ENCODE measurements at regions not wholly inside any gene's neighbourhood (a gene's known extent, or its start where the extent isn't known, plus 50 kb on each side); places are given as distances from the start of the nearest gene placed in this dataset.

- no peak overlapping the region for H3K27ac ChIP-seq
- TF ChIP-seq ZFX (IDR thresholded peaks at IDR 0.05; ENCODE audit: borderline replicate concordance) (no peak), CTCF (IDR thresholded peaks at IDR 0.05) (no peak)
These were observed 53.7 kb upstream of the SMAD1 start for GRCh38 chr4:145427991-145428390.

- TF ChIP-seq ZFX (IDR thresholded peaks at IDR 0.05; ENCODE audit: borderline replicate concordance) (no peak), CTCF (IDR thresholded peaks at IDR 0.05) (no peak)
- H3K27ac ChIP-seq, result no peak overlapping the region
These were observed 54.4 kb upstream of the SMAD1 start for GRCh38 chr4:145427221-145427620.

- TF ChIP-seq ZFX (IDR thresholded peaks at IDR 0.05; ENCODE audit: borderline replicate concordance) (no peak), CTCF (IDR thresholded peaks at IDR 0.05) (no peak)
These were observed 58.5 kb upstream of the SMAD1 start for GRCh38 chr4:145423017-145423708.

DNA sequence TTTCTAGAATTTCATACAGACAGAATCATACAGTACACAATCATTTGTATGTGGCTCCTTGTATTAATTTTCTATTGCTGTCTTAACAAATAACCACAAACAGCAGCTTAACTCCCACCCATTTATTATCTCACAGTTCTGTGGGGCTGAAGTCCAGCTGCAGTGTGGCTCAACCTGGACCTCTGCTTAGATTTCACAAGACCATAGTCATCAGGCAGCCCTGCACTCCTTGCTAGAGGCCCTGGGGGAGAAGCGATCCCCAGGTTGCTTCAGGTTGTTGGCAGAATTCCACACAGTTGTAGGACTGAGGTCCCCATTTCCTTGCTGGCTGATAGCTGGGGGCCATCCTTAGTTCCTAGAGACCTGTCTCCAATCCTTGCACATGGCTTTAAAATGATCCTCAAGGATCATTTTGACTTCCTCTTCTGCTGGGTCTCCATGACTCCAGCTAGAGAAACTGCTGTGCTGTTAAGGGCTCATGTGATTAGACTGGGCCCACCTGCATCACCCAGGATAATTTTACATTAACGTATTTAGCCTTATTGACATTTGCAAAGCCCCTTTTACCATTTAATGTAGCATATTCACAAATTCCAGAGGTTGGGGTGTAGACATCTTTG lies 60.9 kb upstream of the SMAD1 start:
- H3K27ac ChIP-seq, result no peak overlapping the region
- TF ChIP-seq CTCF (IDR thresholded peaks at IDR 0.05), result no peak
- TF ChIP-seq ZFX (IDR thresholded peaks at IDR 0.05; ENCODE audit: borderline replicate concordance), result no peak

More at GRCh38 chr4:145423017-145423708, 58.5 kb upstream of the SMAD1 start:
- H3K27ac ChIP-seq, result no peak overlapping the region

DNA sequence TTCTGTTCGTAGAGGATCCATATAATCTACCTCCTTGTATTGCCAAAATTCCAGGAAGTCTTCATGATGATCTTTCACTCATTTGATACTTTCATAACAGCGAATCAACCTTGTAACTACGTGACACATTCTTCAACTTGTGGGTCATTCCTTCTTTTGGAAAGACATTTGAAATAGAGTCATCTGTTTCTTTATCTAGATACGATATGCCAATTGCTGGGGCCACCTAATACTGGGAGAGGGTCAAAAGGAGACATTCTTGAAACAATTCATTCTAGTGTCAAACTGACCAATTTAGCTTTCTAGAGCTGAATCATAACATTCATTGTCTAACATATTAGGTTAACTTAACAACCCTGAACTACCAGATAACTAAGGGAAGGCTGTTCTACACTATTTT lies 62.9 kb upstream of the SMAD1 start:
- no peak for TF ChIP-seq CTCF (IDR thresholded peaks at IDR 0.05)
- no peak for TF ChIP-seq ZFX (IDR thresholded peaks at IDR 0.05; ENCODE audit: borderline replicate concordance)
- no peak overlapping the region for H3K27ac ChIP-seq

DNA sequence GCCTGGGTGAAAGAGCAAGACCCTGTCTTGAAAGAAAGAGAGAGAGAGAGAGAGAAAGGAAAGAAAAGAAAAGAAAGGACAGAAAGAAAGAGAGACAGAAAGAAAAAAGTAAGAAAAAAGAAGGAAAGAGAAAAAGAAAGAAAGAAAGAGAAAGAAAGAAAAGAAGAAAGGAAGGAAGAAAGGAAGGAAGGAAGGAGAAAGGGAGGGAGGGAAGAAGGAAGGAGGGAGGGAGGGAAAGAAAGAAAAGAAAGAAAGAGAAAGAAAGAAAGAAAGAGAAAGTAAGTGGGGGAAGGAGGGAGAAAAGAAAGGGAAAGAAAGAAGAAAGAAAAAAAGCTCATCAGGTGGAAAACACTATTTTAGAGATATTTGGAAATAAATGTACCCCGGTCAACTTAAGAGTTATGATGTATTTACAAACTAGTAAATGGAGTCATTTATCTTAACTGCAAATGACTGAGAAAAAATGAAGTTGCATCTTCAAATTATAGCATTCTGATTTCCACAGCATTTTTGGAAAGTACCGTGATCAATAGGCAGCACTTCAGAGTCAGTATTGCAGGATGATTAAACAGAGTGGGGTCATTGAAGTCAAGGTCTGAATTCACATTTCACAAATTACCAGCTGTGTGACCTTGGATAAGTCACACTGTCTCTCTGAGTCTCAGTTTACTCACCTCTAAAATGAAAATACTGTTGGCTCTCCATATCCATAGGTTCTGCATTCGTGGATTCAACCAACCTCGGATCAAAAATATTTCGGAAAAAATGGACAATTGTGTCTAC lies 64.1 kb upstream of the SMAD1 start:
- no peak overlapping the region for H3K27ac ChIP-seq
- TF ChIP-seq ZFX (IDR thresholded peaks at IDR 0.05; ENCODE audit: borderline replicate concordance), result no peak
- TF ChIP-seq CTCF (IDR thresholded peaks at IDR 0.05), result no peak

GRCh38 chr4:145414841-145415240 lies 66.8 kb upstream of the SMAD1 start:
- no peak overlapping the region for H3K27ac ChIP-seq
- no peak for TF ChIP-seq ZFX (IDR thresholded peaks at IDR 0.05; ENCODE audit: borderline replicate concordance)
- no peak for TF ChIP-seq CTCF (IDR thresholded peaks at IDR 0.05)

Data from 22Rv1 (cell line).